ENCODE measurements at regions not wholly inside any gene's neighbourhood (a gene's known extent, or its start where the extent isn't known, plus 50 kb on each side); places are given as distances from the start of the nearest gene placed in this dataset.

DNA sequence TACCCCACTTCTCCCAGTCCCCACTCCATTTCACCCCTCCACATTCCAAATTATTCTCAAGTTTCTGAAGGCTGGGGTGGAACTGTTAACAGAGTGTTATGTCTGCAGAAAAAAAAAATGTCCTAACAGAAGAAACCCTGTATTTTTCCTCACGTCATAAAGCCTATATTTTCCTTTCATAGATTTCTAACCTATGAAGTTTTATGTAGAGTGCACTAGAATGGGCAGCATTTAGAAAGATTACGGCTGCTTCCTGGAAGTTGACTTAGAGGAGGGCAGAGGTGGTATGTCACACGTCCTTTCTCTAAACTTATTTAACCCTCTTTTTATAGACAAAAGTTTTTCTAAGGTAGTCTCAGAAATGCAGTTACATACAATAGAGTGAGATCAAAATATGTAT, 139.8 kb upstream of the TOM1L1 start:
- TF ChIP-seq POLR2A (IDR thresholded peaks at IDR 0.05), result no peak
- TF ChIP-seq, protein P1, sequence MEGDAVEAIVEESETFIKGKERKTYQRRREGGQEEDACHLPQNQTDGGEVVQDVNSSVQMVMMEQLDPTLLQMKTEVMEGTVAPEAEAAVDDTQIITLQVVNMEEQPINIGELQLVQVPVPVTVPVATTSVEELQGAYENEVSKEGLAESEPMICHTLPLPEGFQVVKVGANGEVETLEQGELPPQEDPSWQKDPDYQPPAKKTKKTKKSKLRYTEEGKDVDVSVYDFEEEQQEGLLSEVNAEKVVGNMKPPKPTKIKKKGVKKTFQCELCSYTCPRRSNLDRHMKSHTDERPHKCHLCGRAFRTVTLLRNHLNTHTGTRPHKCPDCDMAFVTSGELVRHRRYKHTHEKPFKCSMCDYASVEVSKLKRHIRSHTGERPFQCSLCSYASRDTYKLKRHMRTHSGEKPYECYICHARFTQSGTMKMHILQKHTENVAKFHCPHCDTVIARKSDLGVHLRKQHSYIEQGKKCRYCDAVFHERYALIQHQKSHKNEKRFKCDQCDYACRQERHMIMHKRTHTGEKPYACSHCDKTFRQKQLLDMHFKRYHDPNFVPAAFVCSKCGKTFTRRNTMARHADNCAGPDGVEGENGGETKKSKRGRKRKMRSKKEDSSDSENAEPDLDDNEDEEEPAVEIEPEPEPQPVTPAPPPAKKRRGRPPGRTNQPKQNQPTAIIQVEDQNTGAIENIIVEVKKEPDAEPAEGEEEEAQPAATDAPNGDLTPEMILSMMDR (IDR thresholded peaks at IDR 0.05), result no peak
- TF ChIP-seq EP300 (IDR thresholded peaks at IDR 0.05), result no peak
